GM18520 (cell line): ENCODE measurements at regions not wholly inside any gene's neighbourhood (a gene's known extent, or its start where the extent isn't known, plus 50 kb on each side); places are given as distances from the start of the nearest gene placed in this dataset.
"Not testable (repeated sequence)": the region's sequence is repeated elsewhere in the genome, so short reads cannot be mapped to it uniquely, and the experiment has no call there.

Source experiments
- ATAC-seq: cut with Tn5 transposase; IDR thresholded peaks from one replicate; pipeline ENCODE4 v1.9.1; 2021; ENCODE audit not compliant: unreplicated experiment

GRCh38 chr12:83960767-83961166 lies 951.8 kb downstream of the SLC6A15 start:
- ATAC-seq: no peak

- no peak for ATAC-seq
These were observed 953.6 kb downstream of the SLC6A15 start for GRCh38 chr12:83958997-83959396.

- ATAC-seq: no peak
These were observed 957.5 kb downstream of the SLC6A15 start for GRCh38 chr12:83954956-83955601.

GRCh38 chr12:83954071-83954789 lies 958.4 kb downstream of the SLC6A15 start:
- ATAC-seq: no peak

- no peak for ATAC-seq
These were observed 966.7 kb downstream of the SLC6A15 start for GRCh38 chr12:83945871-83946270.

GRCh38 chr12:83939718-83940117 lies 972.9 kb downstream of the SLC6A15 start:
- no peak for ATAC-seq

- no peak for ATAC-seq
These were observed 979.0 kb downstream of the SLC6A15 start for GRCh38 chr12:83933615-83934014.

GRCh38 chr12:83932011-83932410 lies 980.6 kb downstream of the SLC6A15 start:
- ATAC-seq: no peak

- ATAC-seq: no peak
These were observed 981.1 kb downstream of the SLC6A15 start for GRCh38 chr12:83931451-83931850.

- ATAC-seq: not testable (repeated sequence)
These were observed 982.8 kb downstream of the SLC6A15 start for GRCh38 chr12:83929792-83930191.

GRCh38 chr12:83920821-83921547 lies 991.6 kb downstream of the SLC6A15 start:
- ATAC-seq: no peak

- ATAC-seq: no peak
These were observed 993.5 kb downstream of the SLC6A15 start for GRCh38 chr12:83919081-83919480.

GRCh38 chr12:83904175-83904574 lies 1008.4 kb downstream of the SLC6A15 start:
- no peak for ATAC-seq

GRCh38 chr12:83896416-83896815 lies 1016.2 kb downstream of the SLC6A15 start:
- no peak for ATAC-seq

GRCh38 chr12:83893101-83893500 lies 1019.5 kb downstream of the SLC6A15 start:
- no peak for ATAC-seq

- ATAC-seq: no peak
These were observed 1022.9 kb downstream of the SLC6A15 start for GRCh38 chr12:83889745-83890144.

- no peak for ATAC-seq
These were observed 1026.1 kb downstream of the SLC6A15 start for GRCh38 chr12:83886479-83886878.

GRCh38 chr12:83870921-83871599 lies 1041.5 kb downstream of the SLC6A15 start:
- not testable (repeated sequence) for ATAC-seq

GRCh38 chr12:83866477-83866876 lies 1046.1 kb downstream of the SLC6A15 start:
- ATAC-seq: no peak

- ATAC-seq: no peak
These were observed 1047.2 kb downstream of the SLC6A15 start for GRCh38 chr12:83865431-83865830.

GRCh38 chr12:83864054-83864453 lies 1048.5 kb downstream of the SLC6A15 start:
- ATAC-seq: no peak
